Retina (tissue), 1 donor: ENCODE measurements at regions not wholly inside any gene's neighbourhood (a gene's known extent, or its start where the extent isn't known, plus 50 kb on each side); places are given as distances from the start of the nearest gene placed in this dataset.
"Not testable (repeated sequence)": the region's sequence is repeated elsewhere in the genome, so short reads cannot be mapped to it uniquely, and the experiment has no call there.

Experiments used
- DNase-seq: peaks from one replicate; pipeline ENCODE4 v3.0.0-alpha.2; 2016

GRCh38 chrX:22818061-22818460 lies 181.7 kb upstream of the DDX53 start:
- no peak for DNase-seq

DNA sequence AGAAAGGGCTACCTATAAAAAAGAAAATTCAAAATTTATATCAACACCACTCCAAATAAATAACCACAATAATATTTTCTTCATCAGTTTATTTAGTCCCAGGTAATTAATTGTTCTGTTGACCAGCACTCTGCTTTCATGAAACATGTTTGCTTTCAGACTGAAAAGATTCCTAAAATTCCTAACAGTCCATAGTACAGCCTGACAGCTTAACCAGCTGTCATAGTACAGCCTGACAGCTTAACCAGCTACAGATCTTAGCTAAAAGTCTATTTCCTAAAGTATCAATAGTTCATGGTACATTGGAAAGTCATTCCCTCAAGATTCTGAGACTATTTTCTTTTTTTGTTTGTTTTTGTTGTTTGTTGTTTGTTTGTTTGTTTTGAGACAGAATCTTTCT lies 144.1 kb upstream of the DDX53 start:
- DNase-seq, result no peak

- no peak for DNase-seq
These were observed 140.1 kb upstream of the DDX53 start for GRCh38 chrX:22859642-22860041.

DNA sequence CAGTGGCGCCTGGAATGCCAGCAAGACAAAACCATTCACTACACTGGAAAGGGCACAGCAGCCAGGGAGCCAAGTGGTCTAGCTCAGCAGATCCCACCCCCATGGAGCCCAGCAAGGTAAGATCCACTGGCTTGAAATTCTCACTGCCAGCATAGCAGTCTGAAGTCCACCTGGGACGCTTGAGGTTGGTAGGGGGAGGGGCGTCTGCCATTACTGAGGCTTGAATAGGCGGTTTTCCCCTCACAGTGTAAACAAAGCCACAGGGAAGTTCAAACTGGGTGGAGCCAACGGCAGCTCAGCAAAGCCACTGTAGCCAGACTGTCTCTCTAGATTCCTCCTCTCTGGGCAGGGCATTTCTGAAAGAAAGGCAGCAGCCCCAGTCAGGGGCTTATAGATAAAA lies 133.0 kb upstream of the DDX53 start:
- DNase-seq, result not testable (repeated sequence)

DNA sequence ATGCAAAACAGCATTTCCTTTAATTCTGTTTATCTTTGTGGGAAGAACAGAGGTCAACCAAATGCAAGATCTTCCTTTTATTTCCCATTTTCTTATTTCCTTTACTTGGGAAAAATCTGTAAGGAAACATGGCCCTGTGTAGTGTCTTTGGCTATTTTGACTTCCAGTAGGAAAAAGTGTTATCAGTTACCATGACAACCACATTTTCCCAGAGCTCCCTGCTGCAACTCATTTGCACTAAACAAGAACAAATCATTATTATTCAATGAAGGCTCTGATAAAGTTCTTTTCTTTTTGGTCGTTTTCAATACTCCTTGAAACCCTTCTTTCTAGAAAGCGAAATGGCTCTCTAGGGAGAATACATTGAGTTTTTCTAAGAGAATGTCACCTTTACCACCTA lies 117.2 kb upstream of the DDX53 start:
- DNase-seq, result no peak

DNA sequence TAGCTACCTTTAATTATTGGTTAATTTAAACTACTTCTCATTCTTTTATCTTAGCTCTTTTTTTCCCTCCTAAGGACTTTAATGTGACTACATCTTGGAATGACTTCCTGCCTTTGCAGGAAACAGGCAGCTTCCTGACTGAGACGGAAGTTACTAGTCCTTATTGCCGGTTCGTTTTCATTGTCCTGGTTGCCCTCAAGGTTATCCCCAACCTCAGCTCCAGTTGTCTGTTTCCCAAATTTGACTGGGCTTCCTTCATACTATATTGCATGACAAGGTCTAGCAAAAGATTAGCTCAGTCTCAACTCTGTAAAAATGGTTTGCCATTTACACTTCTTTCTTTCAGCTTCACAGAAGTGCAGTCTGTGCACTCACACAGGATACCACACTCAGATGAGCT lies 109.9 kb upstream of the DDX53 start:
- no peak for DNase-seq

GRCh38 chrX:22912616-22913015 lies 87.1 kb upstream of the DDX53 start:
- no peak for DNase-seq

GRCh38 chrX:22922961-22923360 lies 76.8 kb upstream of the DDX53 start:
- no peak for DNase-seq

DNA sequence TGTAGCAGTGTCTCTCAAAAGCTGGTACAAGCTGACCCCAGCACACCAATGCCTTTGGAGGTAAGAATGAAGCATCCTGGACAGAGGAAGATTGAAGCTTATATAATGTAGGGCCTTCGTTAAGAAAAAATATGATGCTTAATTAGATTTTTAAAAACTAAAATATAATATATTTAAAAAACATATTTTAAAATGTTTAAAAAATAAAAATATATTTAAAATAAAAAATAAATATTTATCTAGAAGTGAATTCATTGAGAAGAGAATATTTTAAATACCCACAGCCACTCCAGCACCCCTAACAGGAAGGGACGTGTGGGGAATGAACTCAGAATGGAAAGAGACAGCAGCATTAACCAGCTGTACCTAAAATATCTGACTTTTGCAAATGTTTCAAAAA lies 65.1 kb upstream of the DDX53 start:
- no peak for DNase-seq

DNA sequence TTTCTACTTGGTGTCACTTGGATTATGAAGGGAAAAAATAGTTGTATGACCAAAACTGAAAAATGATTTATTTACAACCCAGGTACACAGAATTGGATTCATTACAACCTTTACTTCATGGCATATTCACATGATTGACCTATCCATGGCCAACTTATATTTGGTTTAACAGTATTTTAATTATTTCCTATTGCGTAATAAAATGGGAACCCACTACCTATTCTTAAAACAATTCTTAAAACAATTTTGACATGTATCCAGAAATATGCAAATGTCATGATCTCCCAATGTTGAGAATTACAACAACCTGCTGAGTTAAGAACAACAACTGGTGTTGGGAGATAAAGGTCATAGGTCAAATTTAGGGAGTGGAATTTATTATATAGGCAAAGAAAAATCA lies 54.8 kb upstream of the DDX53 start:
- no peak for DNase-seq
